Activated CD4-positive, alpha-beta T cell treated with anti-CD3 and anti-CD28 coated beads for 4 hours (primary cell): ENCODE measurements at regions not wholly inside any gene's neighbourhood (a gene's known extent, or its start where the extent isn't known, plus 50 kb on each side); places are given as distances from the start of the nearest gene placed in this dataset.

ENCODE experiments used
- DNase-seq, 2 donors: peaks; one replicate each; pipeline ENCODE4 v3.0.0-alpha.2; 2020

- no peak for DNase-seq
These were observed 237.8 kb upstream of the DAPK1 start for GRCh38 chr9:87259543-87260518.

GRCh38 chr9:87263291-87263690 is 234.4 kb upstream of the DAPK1 start:
- DNase-seq, result no peak

- DNase-seq, result no peak
These were observed 231.0 kb upstream of the DAPK1 start for GRCh38 chr9:87266697-87267096.

- DNase-seq, result no peak
These were observed 230.2 kb upstream of the DAPK1 start for GRCh38 chr9:87267251-87268070.

GRCh38 chr9:87269296-87270176 is 228.1 kb upstream of the DAPK1 start:
- no peak for DNase-seq

GRCh38 chr9:87270221-87270847 is 227.3 kb upstream of the DAPK1 start:
- no peak for DNase-seq

GRCh38 chr9:87270848-87271234 is 226.8 kb upstream of the DAPK1 start:
- DNase-seq, result no peak

- no peak for DNase-seq
These were observed 225.8 kb upstream of the DAPK1 start for GRCh38 chr9:87271696-87272477.

- DNase-seq, result no peak
These were observed 222.5 kb upstream of the DAPK1 start for GRCh38 chr9:87275047-87275725.

- DNase-seq, result no peak
These were observed 221.3 kb upstream of the DAPK1 start for GRCh38 chr9:87276327-87276841.

GRCh38 chr9:87276851-87277261 is 220.8 kb upstream of the DAPK1 start:
- no peak for DNase-seq

GRCh38 chr9:87277346-87277745 is 220.3 kb upstream of the DAPK1 start:
- DNase-seq, result no peak

- DNase-seq, result no peak
These were observed 218.5 kb upstream of the DAPK1 start for GRCh38 chr9:87278971-87279733.

- DNase-seq, result no peak
These were observed 217.2 kb upstream of the DAPK1 start for GRCh38 chr9:87280421-87280820.

GRCh38 chr9:87282538-87282937 is 215.1 kb upstream of the DAPK1 start:
- DNase-seq, result no peak

GRCh38 chr9:87283585-87283984 is 214.1 kb upstream of the DAPK1 start:
- DNase-seq, result no peak

GRCh38 chr9:87285183-87285850 is 212.3 kb upstream of the DAPK1 start:
- no peak for DNase-seq

- DNase-seq, result no peak
These were observed 211.2 kb upstream of the DAPK1 start for GRCh38 chr9:87286506-87286905.
